CD8-positive, alpha-beta memory T cell (primary cell): ENCODE measurements at regions not wholly inside any gene's neighbourhood (a gene's known extent, or its start where the extent isn't known, plus 50 kb on each side); places are given as distances from the start of the nearest gene placed in this dataset.

Experiments used
- CTCF ChIA-PET: fragments of 350-600 bp; sonication (Branson Sonifier 250); formaldehyde crosslinking; loops from one replicate; lab custom pipeline; 2021; ENCODE audit warnings: antibody characterized with exemption; lab: Charles Lee
- POLR2A ChIA-PET: fragments of 350-600 bp; sonication (Branson Sonifier 250); formaldehyde crosslinking; loops from one replicate; lab custom pipeline; 2021; ENCODE audit warnings: antibody characterized with exemption; lab: Charles Lee
- DNase-seq, 5 donors: peaks; one replicate each; pipeline versions ENCODE4 v3.0.0 to v3.0.0-alpha.2; 2020 to 2022; ENCODE audit warnings: mixed read lengths in 1 of 5
- H3K27ac ChIP-seq: one replicate; pipeline ENCODE4 v1.7.0; 2013; ENCODE audit warnings: low read depth, mild to moderate bottlenecking, low read length, moderate library complexity
- H3K27me3 ChIP-seq: 2 replicates; pipeline ENCODE4 v1.7.0; 2013; ENCODE audit warnings: low read length, mild to moderate bottlenecking; ENCODE audit not compliant: insufficient read depth, poor library complexity, severe bottlenecking
- H3K36me3 ChIP-seq: 2 replicates; pipeline ENCODE4 v1.7.0; 2013; ENCODE audit warnings: mild to moderate bottlenecking, low read length, moderate library complexity; ENCODE audit not compliant: insufficient read depth
- H3K4me1 ChIP-seq: 2 replicates; pipeline ENCODE4 v1.7.0; 2013; ENCODE audit warnings: mild to moderate bottlenecking, low read length, moderate library complexity; ENCODE audit not compliant: insufficient read depth
- H3K4me3 ChIP-seq: 2 replicates; pipeline ENCODE4 v1.7.0; 2013; ENCODE audit warnings: mild to moderate bottlenecking, low read length
- H3K9me3 ChIP-seq: 2 replicates; pipeline ENCODE4 v1.7.0; 2013; ENCODE audit warnings: mild to moderate bottlenecking, low read length
- H3K27ac Mint-ChIP-seq, 8 donors: one replicate each; pipeline ENCODE4 v1.8.0; 2020 to 2021; ENCODE audit warnings: mixed read lengths in 8 of 8, mild to moderate bottlenecking in 6 of 8, inconsistent platforms in 3 of 8, moderate library complexity in 3 of 8
- H3K27me3 Mint-ChIP-seq, 2 donors: one replicate each; pipeline ENCODE4 v1.8.0; 2020 to 2021; ENCODE audit warnings: mixed read lengths in 2 of 2, mild to moderate bottlenecking in 1 of 2, moderate library complexity in 1 of 2
- H3K36me3 Mint-ChIP-seq, 3 donors: one replicate each; pipeline ENCODE4 v1.8.0; 2020 to 2021; ENCODE audit warnings: mixed read lengths in 3 of 3, inconsistent platforms in 1 of 3, mild to moderate bottlenecking in 1 of 3
- H3K4me1 Mint-ChIP-seq, 3 donors: one replicate each; pipeline ENCODE4 v1.8.0; 2020 to 2021; ENCODE audit warnings: mixed read lengths in 3 of 3, inconsistent platforms in 1 of 3, mild to moderate bottlenecking in 1 of 3
- H3K4me3 Mint-ChIP-seq, 7 donors: one replicate each; pipeline ENCODE4 v1.8.0; 2020 to 2021; ENCODE audit warnings: mixed read lengths in 7 of 7, mild to moderate bottlenecking in 6 of 7, moderate library complexity in 4 of 7, inconsistent platforms in 2 of 7
- H3K9me3 Mint-ChIP-seq, 5 donors: one replicate each; pipeline ENCODE4 v1.8.0; 2020 to 2022; ENCODE audit warnings: mixed read lengths in 5 of 5, mild to moderate bottlenecking in 3 of 5, moderate library complexity in 2 of 5, inconsistent platforms in 1 of 5

DNA sequence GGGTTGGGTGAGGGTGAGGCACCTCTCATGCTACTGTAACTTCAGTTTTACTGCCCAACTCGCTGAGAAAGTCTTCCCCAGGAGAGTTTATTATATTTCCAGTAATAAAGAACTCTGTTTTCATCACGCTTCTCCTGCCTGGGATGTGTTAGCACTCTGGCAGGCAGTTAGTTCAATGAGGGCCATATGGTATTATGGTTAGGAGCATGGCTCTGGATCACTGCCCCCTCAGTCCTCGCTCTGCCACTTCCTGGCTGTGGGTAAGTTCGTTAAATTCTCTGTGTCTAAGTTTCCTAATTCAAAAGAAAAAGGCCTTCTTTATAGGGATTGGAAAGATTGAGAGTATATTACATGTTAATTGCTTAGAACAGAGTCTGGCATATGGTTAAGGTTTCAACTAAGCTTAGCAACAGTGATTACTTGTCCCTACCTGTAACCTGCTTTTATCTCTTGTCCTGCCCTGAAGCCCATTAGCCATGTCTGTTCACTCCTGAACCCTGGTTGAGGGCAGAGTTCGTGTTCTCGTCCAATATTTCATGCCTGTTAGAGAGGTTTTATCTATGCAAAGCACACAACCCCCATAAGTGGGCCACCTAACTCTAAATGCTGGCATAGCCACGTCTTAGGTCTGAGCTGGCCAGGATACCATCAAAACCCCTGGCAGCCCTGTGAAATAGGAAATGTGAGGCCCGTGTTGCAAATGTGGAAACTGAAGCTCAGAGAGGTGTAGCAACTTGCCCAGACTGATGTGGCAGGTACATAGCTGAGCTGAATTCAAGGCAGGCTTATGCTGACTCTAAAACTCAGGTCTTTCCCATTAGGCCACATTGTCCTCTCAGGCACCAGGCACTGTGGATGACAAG lies 342.5 kb upstream of the JARID2 start:
- H3K36me3 ChIP-seq: no peaks in the 10 kb centered on the region
- POLR2A ChIA-PET: no interaction called here
- no peaks in the 10 kb centered on the region for H3K9me3 ChIP-seq
- no peak overlapping the region for H3K4me3 Mint-ChIP-seq
- no peaks in the 10 kb centered on the region for H3K4me1 Mint-ChIP-seq
- H3K27me3 ChIP-seq: no peaks in the 10 kb centered on the region
- H3K27ac Mint-ChIP-seq: no peak overlapping the region
- no peak overlapping the region for H3K27ac ChIP-seq
- no peak for DNase-seq
- no peaks in the 10 kb centered on the region for H3K27me3 Mint-ChIP-seq
- H3K36me3 Mint-ChIP-seq: no peaks in the 10 kb centered on the region
- H3K9me3 Mint-ChIP-seq: no peaks in the 10 kb centered on the region
- H3K4me1 ChIP-seq: no peaks in the 10 kb centered on the region
- CTCF ChIA-PET: no interaction called here
- no peak overlapping the region for H3K4me3 ChIP-seq

DNA sequence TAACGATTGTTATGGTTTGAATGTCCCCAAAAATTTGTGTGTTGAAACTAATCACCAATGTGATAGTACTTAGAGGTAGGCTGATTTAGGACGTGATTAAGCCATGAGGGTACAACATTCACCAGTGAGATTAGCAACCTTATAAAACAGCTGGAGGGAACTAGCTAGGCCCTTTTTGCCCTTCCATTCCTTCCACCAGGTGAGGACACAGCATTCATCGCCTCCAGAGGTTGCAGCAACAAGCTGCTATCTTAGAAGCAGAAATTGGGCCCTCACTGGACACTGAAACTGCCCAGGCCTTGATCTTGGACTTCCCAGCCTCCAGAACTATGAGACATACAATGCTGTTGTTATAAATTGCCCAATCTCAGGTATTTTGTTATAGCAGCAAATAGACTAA lies 340.7 kb upstream of the JARID2 start:
- DNase-seq: no peak
- no peaks in the 10 kb centered on the region for H3K9me3 Mint-ChIP-seq
- H3K4me3 Mint-ChIP-seq: no peak overlapping the region
- H3K27me3 Mint-ChIP-seq: no peaks in the 10 kb centered on the region
- no peaks in the 10 kb centered on the region for H3K36me3 ChIP-seq
- H3K27ac Mint-ChIP-seq: no peak overlapping the region
- H3K9me3 ChIP-seq: no peaks in the 10 kb centered on the region
- H3K4me1 Mint-ChIP-seq: peaks cover 2 to 3% (median 3%) of the 10 kb centered on the region in 3 donors
- H3K27ac ChIP-seq: no peak overlapping the region
- no peaks in the 10 kb centered on the region for H3K27me3 ChIP-seq
- H3K36me3 Mint-ChIP-seq: no peaks in the 10 kb centered on the region
- H3K4me3 ChIP-seq: no peak overlapping the region
- peaks cover 3% of the 10 kb centered on the region for H3K4me1 ChIP-seq
- POLR2A ChIA-PET: no interaction called here
- CTCF ChIA-PET: no interaction called here

DNA sequence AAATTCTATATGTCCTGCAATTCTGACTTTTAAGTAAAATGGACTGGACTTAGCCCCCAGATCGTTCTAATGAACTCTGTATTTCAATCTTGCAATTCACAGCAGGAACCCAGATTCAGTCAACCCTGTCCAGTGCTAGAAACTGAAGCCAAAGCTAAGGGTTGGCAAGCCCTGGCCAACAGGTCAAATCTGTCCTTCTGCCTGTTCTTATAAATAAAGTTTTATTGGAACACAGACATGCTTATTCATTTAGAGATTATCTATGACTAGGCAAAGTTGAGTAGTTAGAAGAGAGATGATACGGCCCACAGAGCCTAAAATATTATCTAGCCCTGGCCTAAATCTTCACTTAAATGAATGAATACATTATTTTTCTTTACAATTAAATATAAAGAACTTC lies 339.2 kb upstream of the JARID2 start:
- no peaks in the 10 kb centered on the region for H3K9me3 Mint-ChIP-seq
- POLR2A ChIA-PET: no interaction called here
- Histone ChIP-seq H3K27ac (no peak overlapping the region), H3K4me1 (peaks cover 17% of the 10 kb centered on the region), H3K4me3 (no peak overlapping the region), H3K36me3 (no peaks in the 10 kb centered on the region), H3K27me3 (no peaks in the 10 kb centered on the region), H3K9me3 (no peaks in the 10 kb centered on the region)
- CTCF ChIA-PET: interaction anchor here (1.0 kb wide), 1 partner anchor 11 kb away, joined by 3 read pairs; no protein-coding TSS in a partner anchor
- no peak for DNase-seq
- H3K27ac Mint-ChIP-seq: no peak overlapping the region
- peaks cover 16 to 18% (median 16%) of the 10 kb centered on the region in 3 donors for H3K4me1 Mint-ChIP-seq
- H3K4me3 Mint-ChIP-seq: no peak overlapping the region
- H3K36me3 Mint-ChIP-seq: peaks cover 0 to 4% (median 4%) of the 10 kb centered on the region in 3 donors
- H3K27me3 Mint-ChIP-seq: no peaks in the 10 kb centered on the region

DNA sequence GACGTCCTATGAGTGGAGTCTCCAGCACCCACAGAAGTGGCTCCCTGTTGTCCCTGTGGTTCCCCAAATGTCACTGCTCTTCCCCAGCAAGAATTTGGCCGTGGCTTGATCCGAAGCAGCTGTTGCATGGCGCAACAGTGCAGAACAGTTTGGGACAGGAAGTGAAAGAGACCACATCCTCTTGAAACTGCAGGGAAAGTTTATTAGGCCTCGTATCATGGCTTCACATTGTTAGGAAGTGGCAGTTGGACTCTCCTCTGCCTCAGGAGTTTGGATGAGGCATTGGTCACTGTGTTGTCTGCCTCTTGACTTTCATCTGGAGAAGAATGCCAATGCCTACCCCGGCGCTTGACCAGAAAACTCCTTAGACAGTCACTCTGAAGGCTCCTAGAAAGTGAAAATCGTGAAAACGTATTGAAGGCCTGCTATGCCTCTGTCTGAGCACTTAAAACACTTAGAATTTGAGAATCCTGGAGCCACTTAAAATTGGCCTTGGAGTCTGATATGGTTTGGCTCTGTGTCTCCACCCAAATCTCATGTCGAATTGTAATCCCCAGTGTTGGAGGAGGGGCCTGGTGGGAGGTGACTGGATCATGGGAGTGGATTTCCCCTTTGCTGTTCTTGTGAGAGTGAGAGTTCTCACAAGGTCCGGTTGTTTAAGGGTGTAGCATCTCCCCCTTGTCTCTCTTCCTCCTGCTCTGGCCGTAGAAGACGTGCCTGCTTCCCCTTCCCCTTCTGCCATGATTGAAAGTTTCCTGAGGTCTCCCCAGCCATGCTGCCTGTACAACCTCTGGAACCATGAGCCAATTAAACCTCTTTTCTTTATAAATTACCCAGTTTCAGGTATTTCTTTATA lies 334.9 kb upstream of the JARID2 start:
- Histone ChIP-seq H3K4me1 (peaks cover 21% of the 10 kb centered on the region), H3K9me3 (no peaks in the 10 kb centered on the region), H3K36me3 (no peaks in the 10 kb centered on the region), H3K4me3 (peak overlapping the region; percentile 23), H3K27me3 (no peaks in the 10 kb centered on the region), H3K27ac (no peak overlapping the region)
- peak overlapping the region in 7 of 8 donors; percentile 7 to 94 (median 70) for H3K27ac Mint-ChIP-seq
- H3K4me3 Mint-ChIP-seq: peak overlapping the region in 6 of 7 donors; percentile 76 to 84 (median 80)
- ChIA-PET CTCF (no interaction called here), POLR2A (no interaction called here)
- peaks cover 0 to 4% of the 10 kb centered on the region in 2 donors for H3K27me3 Mint-ChIP-seq
- no peaks in the 10 kb centered on the region for H3K9me3 Mint-ChIP-seq
- peaks cover 16 to 23% (median 18%) of the 10 kb centered on the region in 3 donors for H3K4me1 Mint-ChIP-seq
- DNase-seq: peak in 1 of 5 donors; percentile 5
- H3K36me3 Mint-ChIP-seq: peaks cover 0 to 6% (median 4%) of the 10 kb centered on the region in 3 donors

DNA sequence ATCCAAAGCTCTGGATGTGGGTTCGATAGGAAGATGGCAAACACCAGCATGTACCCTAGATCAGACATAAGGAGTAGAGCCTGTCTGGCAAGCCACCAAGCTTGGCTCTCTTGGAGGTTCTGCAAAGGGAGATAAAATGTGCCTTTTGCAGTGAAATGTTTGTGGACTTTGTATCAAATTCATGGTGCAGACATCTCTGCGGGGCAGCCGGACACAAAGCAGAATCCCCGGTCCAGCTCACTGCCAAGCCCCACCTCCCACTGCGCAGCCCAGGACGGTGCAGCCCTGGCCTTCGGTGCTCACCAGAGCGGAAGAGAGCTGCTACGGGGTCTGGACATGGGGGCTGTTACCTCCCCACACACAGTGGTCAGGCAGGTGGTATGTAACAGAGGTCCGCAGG lies 333.6 kb upstream of the JARID2 start:
- no peak overlapping the region for H3K27ac ChIP-seq
- ChIA-PET CTCF (no interaction called here), POLR2A (no interaction called here)
- DNase-seq: no peak
- H3K36me3 Mint-ChIP-seq: peaks cover 0 to 6% (median 4%) of the 10 kb centered on the region in 3 donors
- H3K4me1 ChIP-seq: peaks cover 21% of the 10 kb centered on the region
- no peak overlapping the region for H3K4me3 Mint-ChIP-seq
- no peak overlapping the region for H3K4me3 ChIP-seq
- no peaks in the 10 kb centered on the region for H3K9me3 Mint-ChIP-seq
- H3K27ac Mint-ChIP-seq: peak overlapping the region in 1 of 8 donors; percentile 56
- no peaks in the 10 kb centered on the region for H3K9me3 ChIP-seq
- H3K36me3 ChIP-seq: no peaks in the 10 kb centered on the region
- peaks cover 16 to 23% (median 18%) of the 10 kb centered on the region in 3 donors for H3K4me1 Mint-ChIP-seq
- peaks cover 2 to 4% of the 10 kb centered on the region in 2 donors for H3K27me3 Mint-ChIP-seq
- no peaks in the 10 kb centered on the region for H3K27me3 ChIP-seq

DNA sequence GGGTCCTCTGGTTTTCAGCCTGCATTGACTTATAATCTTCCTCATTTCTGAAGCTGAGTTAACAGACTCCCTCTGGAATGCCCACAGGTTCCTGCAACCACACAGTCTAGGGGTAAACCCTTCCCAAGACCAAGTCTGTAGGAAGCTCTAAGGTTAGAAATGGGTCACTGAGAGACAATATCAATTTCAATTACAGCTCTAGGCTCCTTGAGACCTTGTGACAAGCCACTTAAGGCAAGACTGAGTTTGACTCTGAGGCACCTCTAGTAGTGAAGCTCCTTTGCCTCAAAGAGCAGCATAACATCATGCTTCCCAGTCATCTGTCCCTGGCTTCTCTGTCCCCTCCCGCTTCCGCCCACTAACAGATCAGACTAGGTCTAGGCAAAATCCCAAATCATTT lies 333.2 kb upstream of the JARID2 start:
- Histone ChIP-seq H3K27ac (no peak overlapping the region), H3K4me1 (peaks cover 21% of the 10 kb centered on the region), H3K9me3 (no peaks in the 10 kb centered on the region), H3K27me3 (no peaks in the 10 kb centered on the region), H3K36me3 (no peaks in the 10 kb centered on the region), H3K4me3 (no peak overlapping the region)
- Mint-ChIP-seq H3K4me1 (peaks cover 16 to 23% (median 18%) of the 10 kb centered on the region in 3 donors), H3K27me3 (peaks cover 2 to 4% of the 10 kb centered on the region in 2 donors), H3K27ac (no peak overlapping the region), H3K9me3 (no peaks in the 10 kb centered on the region), H3K36me3 (peaks cover 0 to 6% (median 4%) of the 10 kb centered on the region in 3 donors), H3K4me3 (no peak overlapping the region)
- ChIA-PET POLR2A (no interaction called here), CTCF (no interaction called here)
- DNase-seq: no peak

DNA sequence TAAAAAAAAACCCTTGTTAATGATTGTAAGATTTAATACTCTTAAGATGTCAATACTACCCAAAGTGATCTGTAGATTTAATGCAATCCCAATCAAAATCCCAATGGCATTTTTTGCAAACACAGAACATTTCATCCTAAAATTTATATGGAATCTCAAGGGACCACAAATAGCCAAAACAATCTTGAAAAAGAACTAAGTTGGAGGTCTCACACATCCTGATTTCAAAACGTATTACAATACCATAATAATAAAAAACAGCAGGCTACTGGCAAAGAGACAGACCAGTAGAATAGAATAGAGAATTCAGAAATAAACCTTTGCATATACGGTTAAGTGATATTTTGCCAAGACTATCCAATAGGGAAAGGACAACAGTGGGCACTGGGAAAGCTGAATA lies 331.9 kb upstream of the JARID2 start:
- Histone ChIP-seq H3K4me3 (no peak overlapping the region), H3K27me3 (no peaks in the 10 kb centered on the region), H3K4me1 (peaks cover 21% of the 10 kb centered on the region), H3K27ac (no peak overlapping the region), H3K36me3 (no peaks in the 10 kb centered on the region), H3K9me3 (no peaks in the 10 kb centered on the region)
- H3K4me3 Mint-ChIP-seq: no peak overlapping the region
- no peaks in the 10 kb centered on the region for H3K9me3 Mint-ChIP-seq
- DNase-seq: no peak
- H3K4me1 Mint-ChIP-seq: peaks cover 16 to 23% (median 18%) of the 10 kb centered on the region in 3 donors
- CTCF ChIA-PET: no interaction called here
- peaks cover 2 to 4% of the 10 kb centered on the region in 2 donors for H3K27me3 Mint-ChIP-seq
- H3K27ac Mint-ChIP-seq: no peak overlapping the region
- POLR2A ChIA-PET: no interaction called here
- H3K36me3 Mint-ChIP-seq: peaks cover 0 to 6% (median 4%) of the 10 kb centered on the region in 3 donors
